SU-DHL-6 (cell line): ENCODE measurements at regions not wholly inside any gene's neighbourhood (a gene's known extent, or its start where the extent isn't known, plus 50 kb on each side); places are given as distances from the start of the nearest gene placed in this dataset.

Experiments
- CTCF ChIP-seq: fragments of 200-600 bp; sonication (generic); IDR thresholded peaks from one replicate; pipeline ENCODE4 v1.5.1; 2017; ENCODE audit warnings: antibody characterized with exemption, mild to moderate bottlenecking, low read length, moderate library complexity; ENCODE audit not compliant: insufficient read depth, poor library complexity, severe bottlenecking
- EZH2phosphoT487 ChIP-seq: fragments of 200-600 bp; sonication (generic), shearing (Covaris generic); conservative IDR thresholded peaks from 2 replicates; pipeline ENCODE4 v1.6.1; 2018; ENCODE audit warnings: mild to moderate bottlenecking, antibody characterized with exemption, low read length, moderate library complexity, mixed read lengths

GRCh38 chr3:178041931-178042330 is 494.3 kb upstream of the KCNMB2 start:
- TF ChIP-seq CTCF: no peak
- TF ChIP-seq EZH2phosphoT487: no peak
